Lower leg skin (tissue), 3 donors: ENCODE measurements at regions not wholly inside any gene's neighbourhood (a gene's known extent, or its start where the extent isn't known, plus 50 kb on each side); places are given as distances from the start of the nearest gene placed in this dataset.

Experiments
- POLR2A ChIP-seq, 2 donors: fragments of 450-650 bp; IDR thresholded peaks; one replicate each; pipeline ENCODE4 v1.6.1; 2016 to 2017; ENCODE audit warnings: antibody characterized with exemption in 2 of 2, mild to moderate bottlenecking in 1 of 2, moderate library complexity in 1 of 2
- TF ChIP-seq, protein P1 (sequence below), 3 donors: fragments of 450-650 bp; IDR thresholded peaks; one replicate each; pipeline ENCODE4 v1.5.1; 2016; ENCODE audit warnings: antibody characterized with exemption in 3 of 3, mild to moderate bottlenecking in 3 of 3, moderate library complexity in 2 of 3

GRCh38 chr4:136390824-136391223 lies 1141.5 kb downstream of the PCDH18 start:
- TF ChIP-seq, protein P1, sequence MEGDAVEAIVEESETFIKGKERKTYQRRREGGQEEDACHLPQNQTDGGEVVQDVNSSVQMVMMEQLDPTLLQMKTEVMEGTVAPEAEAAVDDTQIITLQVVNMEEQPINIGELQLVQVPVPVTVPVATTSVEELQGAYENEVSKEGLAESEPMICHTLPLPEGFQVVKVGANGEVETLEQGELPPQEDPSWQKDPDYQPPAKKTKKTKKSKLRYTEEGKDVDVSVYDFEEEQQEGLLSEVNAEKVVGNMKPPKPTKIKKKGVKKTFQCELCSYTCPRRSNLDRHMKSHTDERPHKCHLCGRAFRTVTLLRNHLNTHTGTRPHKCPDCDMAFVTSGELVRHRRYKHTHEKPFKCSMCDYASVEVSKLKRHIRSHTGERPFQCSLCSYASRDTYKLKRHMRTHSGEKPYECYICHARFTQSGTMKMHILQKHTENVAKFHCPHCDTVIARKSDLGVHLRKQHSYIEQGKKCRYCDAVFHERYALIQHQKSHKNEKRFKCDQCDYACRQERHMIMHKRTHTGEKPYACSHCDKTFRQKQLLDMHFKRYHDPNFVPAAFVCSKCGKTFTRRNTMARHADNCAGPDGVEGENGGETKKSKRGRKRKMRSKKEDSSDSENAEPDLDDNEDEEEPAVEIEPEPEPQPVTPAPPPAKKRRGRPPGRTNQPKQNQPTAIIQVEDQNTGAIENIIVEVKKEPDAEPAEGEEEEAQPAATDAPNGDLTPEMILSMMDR (IDR thresholded peaks at IDR 0.05), result no peak
- no peak for TF ChIP-seq POLR2A (IDR thresholded peaks at IDR 0.05)
